ENCODE measurements at regions not wholly inside any gene's neighbourhood (a gene's known extent, or its start where the extent isn't known, plus 50 kb on each side); places are given as distances from the start of the nearest gene placed in this dataset.
A peak's percentile ranks its signal among the peaks of the same experiment; 100 is the strongest.

DNA sequence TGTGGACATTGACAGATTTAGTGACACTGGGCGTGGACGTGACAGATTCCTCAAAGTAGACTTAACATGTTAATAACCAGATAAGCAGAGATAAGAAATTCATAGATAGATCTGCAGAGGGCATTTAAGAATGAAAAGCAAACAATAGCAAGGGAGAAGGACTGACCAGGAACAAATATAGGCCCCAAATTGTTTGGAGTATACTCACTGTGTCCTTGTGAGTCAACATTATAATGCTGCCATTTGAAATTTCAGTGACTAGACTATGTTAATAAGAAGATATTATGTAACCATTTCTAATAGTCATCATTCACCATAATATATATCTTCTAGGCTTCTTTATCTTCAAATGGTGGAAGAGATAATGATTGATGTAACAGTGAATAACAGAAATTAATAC is 78.1 kb upstream of the SLC38A11 start:
- no peak for DNase-seq

DNA sequence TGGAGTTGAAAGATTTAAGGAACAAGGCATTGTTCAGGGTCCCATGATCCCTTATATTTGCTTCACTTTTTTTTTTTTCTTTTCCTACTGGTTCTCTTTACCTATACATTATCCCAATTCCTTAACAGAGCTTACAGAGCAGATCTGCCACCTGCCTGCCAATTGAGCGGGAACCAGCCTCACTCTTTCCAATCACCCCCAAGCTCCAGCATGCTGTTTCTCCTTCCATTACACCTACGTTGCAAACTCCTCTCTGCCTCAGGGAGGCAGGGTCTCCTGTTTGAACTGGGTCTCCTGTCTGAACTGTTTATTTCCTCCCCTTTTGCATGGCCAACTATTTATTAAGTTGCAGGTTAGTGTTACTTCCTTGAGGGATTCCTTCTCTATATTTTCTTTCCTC is 77.2 kb upstream of the SLC38A11 start:
- no peak for DNase-seq

DNA sequence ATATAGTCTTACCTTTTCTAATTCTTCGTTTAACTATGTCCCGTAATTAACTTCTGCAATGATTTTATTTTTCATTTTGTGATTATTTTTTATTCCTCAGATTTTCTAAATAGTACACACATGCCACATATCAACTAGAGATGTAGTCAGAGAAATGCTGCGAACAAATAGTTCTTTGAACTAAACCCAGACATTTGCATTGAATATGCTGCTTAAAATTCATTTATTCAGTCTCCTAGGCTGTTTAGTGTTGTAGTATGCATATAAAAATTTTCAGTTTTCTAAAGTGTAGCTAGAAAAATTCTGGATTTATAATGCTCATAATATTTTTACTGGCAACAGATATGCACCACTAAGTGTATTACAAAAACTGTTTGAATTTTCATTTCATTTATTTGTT is 68.9 kb upstream of the SLC38A11 start:
- no peak for DNase-seq

DNA sequence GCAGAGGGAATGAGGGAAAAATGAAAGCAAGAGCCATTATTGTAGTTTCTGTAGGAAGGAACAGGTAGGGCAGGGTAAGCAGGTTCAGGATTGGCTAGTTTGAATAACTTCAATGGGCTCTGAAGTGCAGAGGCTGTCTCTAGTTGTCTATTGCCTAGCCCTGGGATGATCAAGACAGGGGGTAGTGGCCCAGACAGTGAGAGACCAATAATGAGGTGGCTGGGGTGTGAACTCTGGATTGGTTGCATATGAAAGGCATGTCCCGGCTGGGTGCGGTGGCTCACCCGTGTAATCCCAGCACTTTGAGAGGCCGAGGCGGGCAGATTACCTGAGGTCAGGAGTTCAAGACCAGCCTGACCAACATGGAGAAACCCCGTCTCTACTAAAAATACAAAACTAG is 67.5 kb upstream of the SLC38A11 start:
- no peak for DNase-seq

DNA sequence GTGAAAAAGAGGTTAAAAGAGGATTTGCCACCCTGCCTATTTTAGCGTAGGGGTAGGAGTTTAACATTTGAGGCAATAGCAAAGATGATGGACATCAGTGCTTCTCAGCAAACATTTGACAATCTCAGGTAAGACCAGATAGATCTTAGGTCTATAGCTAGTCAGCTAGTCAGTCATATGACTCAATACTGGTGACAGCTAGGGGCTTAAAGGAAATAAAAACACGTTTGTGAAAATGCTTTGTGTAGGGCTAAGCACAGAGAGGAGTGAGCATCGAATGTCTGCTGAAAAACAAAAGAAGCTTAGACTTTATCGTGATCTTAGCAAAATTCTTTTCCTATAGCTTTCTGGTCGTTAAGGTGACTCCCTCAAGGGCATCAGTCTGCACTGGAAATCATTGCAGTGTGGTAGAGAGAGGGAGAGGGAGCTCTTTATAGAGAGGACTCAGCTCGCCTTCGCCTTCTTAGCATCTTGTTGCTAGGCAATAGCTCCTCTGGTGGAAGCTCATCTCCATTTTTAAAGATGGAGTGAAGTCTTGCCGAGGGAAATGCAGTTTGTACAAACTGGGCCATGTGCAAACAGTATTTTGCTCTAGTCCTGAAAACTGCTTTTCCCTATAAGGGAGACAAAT is 62.8 kb upstream of the SLC38A11 start:
- peak; percentile 67 for DNase-seq

DNA sequence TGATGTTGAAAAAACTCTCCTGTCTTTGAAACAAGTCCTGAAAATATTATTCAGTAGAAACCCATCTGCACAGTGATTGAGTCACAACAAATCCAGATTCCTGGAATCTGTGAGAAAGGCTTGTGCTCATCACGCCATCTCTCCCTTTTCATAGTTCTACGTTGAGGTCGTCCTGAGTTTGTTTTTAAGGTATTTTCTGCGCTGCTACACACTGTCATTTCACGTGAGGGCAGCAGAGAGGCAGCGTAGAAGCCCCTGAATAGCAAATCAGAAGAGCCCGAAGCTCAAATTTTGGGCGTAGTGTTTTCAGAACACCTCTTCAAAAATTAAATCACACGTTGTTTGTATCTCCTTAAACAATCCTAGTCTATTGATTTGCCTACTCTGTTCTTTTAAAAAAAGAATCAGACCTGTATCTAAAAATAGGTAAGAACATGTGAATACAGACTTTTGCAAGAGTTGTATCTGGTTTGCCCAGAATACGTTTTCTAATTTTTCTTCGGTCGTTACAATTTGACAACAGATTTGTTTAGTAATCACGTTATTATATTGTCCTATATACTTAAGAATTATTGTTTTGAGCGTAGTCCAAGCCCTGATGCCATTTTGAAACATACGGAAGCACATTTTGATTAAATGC is 61.6 kb upstream of the SLC38A11 start:
- DNase-seq: peak; percentile 83

DNA sequence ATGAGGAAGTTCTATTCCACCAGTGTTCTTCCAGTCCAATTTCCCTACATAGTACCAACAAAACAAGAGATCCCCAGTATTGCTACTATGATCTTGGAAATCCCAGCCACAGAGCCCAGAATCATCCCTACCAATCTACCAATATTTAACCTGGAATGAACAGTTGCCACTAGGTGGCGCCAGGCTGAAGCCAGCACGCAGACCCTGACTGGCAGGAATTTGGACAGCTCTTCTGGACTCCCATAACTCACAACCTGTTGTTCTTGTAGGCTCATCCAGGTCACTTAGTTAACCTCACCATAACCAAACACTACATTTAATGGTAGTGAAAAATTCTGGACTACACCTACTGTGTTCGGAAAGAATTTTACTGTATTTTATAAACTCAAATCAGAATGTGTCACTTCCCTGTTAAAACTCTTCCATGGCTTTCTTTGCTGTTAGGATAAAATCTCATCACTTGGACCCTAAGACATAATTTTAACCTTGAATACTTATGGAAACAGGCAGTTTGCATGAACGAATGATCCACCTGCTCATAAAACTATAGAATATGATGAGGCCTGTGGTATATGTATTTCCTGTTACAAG is 59.8 kb upstream of the SLC38A11 start:
- DNase-seq: peak; percentile 89

DNA sequence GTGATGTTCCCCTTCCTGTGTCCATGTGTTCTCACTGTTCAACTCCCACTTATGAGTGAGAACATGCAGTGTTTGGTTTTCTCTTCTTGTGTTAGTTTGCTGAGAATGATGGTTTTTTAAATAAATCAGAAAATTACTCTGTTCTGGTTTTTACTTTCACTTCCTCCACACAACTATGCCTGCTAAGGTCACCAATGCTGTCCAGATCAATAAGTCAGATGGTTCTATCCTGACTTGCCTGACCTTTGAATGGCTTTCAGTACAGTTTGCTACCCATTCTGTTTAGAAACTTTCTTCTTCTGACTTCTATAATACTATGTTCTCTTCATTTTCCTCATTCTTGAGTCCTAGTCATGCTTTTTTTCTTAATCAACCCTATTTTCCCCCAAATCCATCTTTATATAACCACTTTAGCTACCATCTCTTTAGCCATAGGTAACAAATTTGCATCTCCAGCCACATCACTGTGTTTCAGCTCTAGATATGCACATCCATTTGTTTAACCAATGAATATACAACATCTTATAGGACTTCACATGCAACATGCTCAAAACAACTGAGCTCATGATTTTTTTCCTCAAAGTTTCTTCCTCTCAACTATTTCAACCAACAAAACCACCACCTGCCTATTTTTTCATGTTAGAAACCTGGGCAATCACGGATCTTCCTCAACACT is 58.8 kb upstream of the SLC38A11 start:
- no peak for DNase-seq

DNA sequence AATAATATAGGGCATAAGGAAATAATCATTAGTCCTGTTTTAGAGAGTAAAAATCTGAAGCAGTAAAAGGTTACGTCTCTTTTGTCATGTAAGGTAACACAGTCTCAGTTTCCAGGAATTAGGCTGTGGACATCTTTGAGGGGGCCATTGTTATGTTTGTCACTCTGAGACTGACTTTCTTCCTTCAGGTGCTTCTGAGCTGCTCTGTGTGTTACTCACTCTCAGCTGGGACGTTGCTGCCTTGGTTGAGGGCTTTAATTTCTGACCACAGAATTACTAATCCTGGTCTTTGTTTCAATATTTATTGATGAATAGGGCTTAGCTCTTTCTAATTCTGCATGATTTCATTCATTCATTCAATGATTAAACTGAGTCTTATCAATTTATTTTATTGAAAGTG is 55.9 kb upstream of the SLC38A11 start:
- DNase-seq: no peak

DNA sequence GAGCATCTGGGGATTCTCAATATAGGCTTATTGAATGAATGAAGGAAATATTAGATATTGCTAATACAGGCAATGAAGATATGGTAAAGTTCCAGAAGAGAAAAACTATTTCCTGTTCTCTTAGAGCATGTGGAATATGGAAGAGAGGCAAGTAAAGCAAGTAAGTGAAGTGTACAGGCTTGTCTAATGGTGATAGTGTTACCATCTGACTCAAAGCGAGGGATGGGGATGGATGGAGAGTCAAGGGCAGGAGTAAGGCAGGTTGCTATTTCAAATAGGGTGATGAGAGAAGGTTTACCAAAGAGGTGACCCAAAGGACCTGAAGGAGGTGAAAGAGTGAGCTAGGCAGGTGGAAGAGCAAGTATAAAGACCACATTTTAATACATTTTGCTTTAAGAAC is 55.2 kb upstream of the SLC38A11 start:
- no peak for DNase-seq

DNA sequence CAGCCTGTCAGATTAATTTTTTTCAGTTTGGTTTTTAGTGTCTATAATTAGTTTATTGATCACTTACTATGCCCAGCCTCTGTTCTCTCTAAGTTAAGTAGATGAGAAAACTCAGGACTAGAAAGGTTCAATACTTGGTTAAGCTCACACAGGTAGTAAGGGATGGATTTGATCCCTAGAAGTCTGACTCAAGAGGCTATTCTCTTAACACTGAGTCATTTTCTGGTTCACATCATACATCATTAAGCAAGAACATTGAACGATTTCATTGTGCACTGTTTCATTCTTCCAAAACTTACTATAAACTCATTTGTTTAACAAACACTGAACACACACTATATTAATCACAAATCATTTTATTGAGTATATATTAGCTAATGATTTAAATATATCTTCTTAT is 54.1 kb upstream of the SLC38A11 start:
- DNase-seq: no peak

DNA sequence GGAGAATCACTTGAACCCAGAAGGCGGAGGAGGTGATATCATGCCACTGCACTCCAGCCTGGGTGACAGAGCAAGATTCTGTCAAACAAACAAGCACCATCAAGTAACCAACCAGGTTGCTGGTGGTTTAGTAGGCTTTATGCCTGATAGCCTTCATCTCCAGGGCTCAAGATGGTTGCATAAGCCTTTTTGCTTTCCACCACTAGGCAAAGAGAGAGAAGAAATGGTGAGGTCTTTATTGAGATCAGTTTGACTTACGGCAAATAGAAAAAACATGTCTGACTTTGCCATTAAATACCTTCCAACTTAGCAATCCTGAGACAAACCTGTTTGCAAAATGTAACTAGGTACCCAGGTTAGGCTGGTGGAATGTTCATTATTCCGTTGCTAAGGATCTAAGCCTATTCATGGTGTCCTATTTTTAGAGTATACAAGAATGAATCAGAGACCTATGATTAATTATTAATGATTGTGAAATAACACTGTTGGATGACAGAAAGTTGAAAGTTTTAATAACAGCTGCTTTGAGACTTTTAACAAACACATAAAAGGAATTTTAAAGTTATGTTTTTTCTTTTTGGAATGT is 53.5 kb upstream of the SLC38A11 start:
- DNase-seq: no peak

DNA sequence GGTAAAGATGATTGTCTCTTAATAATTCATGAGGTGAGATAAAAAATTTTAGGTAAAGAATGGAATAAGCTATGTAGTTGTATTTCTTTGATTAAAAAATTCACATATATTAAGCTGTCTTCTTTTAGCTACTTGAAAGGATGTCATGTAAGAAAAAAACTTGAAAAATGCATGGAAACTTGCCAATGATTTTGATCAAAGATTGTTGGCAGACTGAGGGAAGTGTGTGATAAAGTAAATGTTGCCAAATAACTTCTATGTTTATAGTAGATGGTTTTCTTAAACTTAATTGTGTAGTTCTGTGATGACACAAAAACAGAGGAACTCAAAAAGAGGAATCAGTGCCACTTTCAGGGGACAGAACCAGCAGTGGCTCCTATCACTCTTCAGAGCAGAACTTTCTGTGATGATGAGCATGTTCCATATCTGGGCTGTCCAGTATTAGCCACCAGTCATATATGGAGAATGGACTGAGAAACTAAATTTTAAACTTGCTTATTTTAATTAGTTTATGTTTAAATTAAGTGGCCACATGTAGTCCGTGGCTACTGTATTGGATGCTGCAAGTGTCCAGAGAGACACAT is 51.9 kb upstream of the SLC38A11 start:
- DNase-seq: no peak

All from eye (tissue), 1 donor.